Right atrium auricular region (tissue), 2 donors: ENCODE measurements at regions not wholly inside any gene's neighbourhood (a gene's known extent, or its start where the extent isn't known, plus 50 kb on each side); places are given as distances from the start of the nearest gene placed in this dataset.

Source experiments
- DNase-seq: peaks from one replicate; pipeline ENCODE4 v3.0.0-alpha.2; 2019; ENCODE audit warnings: low spot score
- H3K27ac ChIP-seq, 2 donors: fragments of 200-600 bp; sonication (generic); 1 replicate in 1 of 2; 2 replicates in 1 of 2; pipeline ENCODE4 v1.5.1; 2016 to 2019
- H3K27me3 ChIP-seq, 2 donors: fragments of 200-600 bp; sonication (generic); one replicate each; pipeline versions ENCODE4 v1.5.1 to v1.6.0; 2017 to 2019
- H3K36me3 ChIP-seq: fragments of 200-600 bp; sonication (generic); one replicate; pipeline ENCODE4 v1.5.1; 2016
- H3K4me1 ChIP-seq, 2 donors: fragments of 200-600 bp; sonication (generic); one replicate each; pipeline versions ENCODE4 v1.5.1 to v1.6.0; 2017 to 2019
- H3K4me3 ChIP-seq, 2 donors: fragments of 200-600 bp; sonication (generic); 1 replicate in 1 of 2; 2 replicates in 1 of 2; pipeline ENCODE4 v1.5.1; 2017 to 2019; ENCODE audit warnings: mild to moderate bottlenecking in 1 of 2, moderate library complexity in 1 of 2
- H3K9me3 ChIP-seq, 2 donors: fragments of 200-600 bp; sonication (generic); one replicate each; pipeline ENCODE4 v1.5.1; 2019
- TF ChIP-seq, protein P1 (sequence below), 2 donors: fragments of 200-600 bp; sonication (generic); IDR thresholded peaks; one replicate each; pipeline ENCODE4 v1.5.1; 2019; ENCODE audit warnings: antibody characterized with exemption in 2 of 2

DNA sequence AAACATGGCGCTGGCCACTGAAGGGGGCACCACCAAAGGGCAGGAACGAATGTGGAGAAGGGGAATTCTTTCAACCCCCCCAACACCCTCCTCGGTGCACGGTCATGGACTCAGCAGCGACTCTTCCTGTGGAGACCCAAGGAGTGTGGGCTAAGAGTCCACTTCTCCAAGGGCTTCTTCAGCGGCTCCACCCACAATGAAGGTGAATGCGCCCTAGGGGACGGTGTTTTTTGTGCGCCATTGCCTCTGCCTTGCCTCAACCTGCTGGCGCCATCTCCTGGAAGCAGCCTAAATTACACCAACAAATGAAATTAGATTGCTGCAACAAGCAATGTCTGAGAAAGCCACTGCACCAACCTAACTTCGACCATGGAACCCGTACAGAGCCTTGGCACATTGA lies 169.2 kb upstream of the MAGEB18 start:
- no peak overlapping the region for H3K4me3 ChIP-seq

DNA sequence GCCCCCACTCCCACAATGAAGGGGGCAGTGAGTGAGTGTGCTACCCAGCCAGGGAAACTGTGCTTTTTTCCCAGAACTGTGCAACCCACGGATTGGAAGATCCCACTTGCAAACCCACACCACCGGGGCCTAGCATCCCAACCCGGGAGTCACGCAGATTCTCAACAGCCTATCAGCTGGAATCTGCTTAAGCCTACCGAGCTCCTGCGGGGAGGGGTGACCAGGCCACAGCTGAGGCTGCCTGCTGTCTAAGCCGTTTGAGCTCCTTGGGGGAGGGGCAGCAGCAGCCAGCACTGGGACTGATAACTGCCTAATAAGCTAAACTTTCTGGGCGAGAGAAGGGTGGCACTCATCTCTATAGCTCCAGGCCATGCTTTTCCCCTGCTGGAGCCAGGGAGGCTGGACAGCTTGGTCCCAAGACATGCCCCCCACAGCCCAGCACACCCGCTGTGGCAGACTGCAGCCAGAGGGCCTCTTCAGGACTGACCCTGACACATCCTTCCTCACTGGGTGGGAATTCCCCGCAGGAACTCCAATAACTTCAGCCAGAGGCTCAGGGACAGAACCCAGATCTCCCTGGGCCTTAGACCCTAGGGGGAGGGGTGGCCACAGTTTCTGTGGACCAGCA lies 161.3 kb upstream of the MAGEB18 start:
- Histone ChIP-seq H3K4me1 (no peaks in the 10 kb centered on the region), H3K9me3 (peaks cover 0 to 26% of the 10 kb centered on the region in 2 donors), H3K27ac (no peak overlapping the region), H3K36me3 (no peaks in the 10 kb centered on the region), H3K27me3 (no peaks in the 10 kb centered on the region), H3K4me3 (no peak overlapping the region)
- DNase-seq, result no peak
- TF ChIP-seq, protein P1, sequence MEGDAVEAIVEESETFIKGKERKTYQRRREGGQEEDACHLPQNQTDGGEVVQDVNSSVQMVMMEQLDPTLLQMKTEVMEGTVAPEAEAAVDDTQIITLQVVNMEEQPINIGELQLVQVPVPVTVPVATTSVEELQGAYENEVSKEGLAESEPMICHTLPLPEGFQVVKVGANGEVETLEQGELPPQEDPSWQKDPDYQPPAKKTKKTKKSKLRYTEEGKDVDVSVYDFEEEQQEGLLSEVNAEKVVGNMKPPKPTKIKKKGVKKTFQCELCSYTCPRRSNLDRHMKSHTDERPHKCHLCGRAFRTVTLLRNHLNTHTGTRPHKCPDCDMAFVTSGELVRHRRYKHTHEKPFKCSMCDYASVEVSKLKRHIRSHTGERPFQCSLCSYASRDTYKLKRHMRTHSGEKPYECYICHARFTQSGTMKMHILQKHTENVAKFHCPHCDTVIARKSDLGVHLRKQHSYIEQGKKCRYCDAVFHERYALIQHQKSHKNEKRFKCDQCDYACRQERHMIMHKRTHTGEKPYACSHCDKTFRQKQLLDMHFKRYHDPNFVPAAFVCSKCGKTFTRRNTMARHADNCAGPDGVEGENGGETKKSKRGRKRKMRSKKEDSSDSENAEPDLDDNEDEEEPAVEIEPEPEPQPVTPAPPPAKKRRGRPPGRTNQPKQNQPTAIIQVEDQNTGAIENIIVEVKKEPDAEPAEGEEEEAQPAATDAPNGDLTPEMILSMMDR (IDR thresholded peaks at IDR 0.05), result no peak

More for the DNA sequence above, 169.2 kb upstream of the MAGEB18 start:
- no peak overlapping the region for H3K27ac ChIP-seq
- H3K9me3 ChIP-seq, result peaks cover 0 to 17% of the 10 kb centered on the region in 2 donors
- no peaks in the 10 kb centered on the region for H3K36me3 ChIP-seq
- H3K27me3 ChIP-seq, result no peaks in the 10 kb centered on the region
- TF ChIP-seq, protein P1 (IDR thresholded peaks at IDR 0.05), result peak in 1 of 2 donors; percentile 42
- DNase-seq, result no peak
- H3K4me1 ChIP-seq, result no peaks in the 10 kb centered on the region

DNA sequence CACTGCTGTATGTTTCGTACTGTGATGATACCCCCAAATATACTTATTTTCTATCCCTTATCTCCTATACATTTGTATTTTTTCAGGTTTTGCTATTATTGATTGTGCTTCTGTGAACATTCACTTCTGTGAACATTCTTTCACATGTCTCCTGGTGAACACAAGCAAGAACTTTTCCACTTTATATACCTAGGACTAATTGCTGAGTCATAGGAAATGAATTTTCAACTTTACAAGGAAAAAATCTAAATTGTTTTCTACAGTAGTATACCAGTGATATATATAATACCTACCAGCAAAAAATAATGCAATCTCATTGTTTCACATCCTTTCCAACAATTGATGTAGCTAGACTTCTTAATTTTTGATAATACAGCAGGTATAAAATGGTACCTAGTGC lies 139.5 kb upstream of the MAGEB18 start:
- TF ChIP-seq, protein P1 (IDR thresholded peaks at IDR 0.05), result no peak
- Histone ChIP-seq H3K4me1 (no peaks in the 10 kb centered on the region), H3K36me3 (no peaks in the 10 kb centered on the region), H3K27me3 (peaks cover 0 to 3% of the 10 kb centered on the region in 2 donors), H3K4me3 (no peak overlapping the region), H3K27ac (no peak overlapping the region), H3K9me3 (no peaks in the 10 kb centered on the region)
- DNase-seq, result no peak

DNA sequence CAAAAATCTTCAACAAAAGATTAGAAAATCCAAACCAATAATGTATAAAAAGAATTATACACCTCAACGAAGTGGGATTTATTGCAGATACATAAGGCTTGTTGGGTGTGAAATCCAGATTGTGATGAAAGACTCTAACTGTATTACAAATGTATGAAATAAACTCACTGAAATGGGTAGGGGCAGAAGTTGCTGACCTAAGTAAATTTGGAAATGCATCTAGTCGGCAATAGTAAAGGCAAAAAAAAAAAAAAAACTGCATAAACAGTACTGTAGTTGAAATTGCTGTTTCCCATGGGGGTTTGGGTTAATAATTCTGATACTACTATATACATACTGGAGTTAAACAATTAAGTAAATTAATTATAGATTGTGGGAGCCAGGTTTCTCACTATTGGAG lies 130.7 kb upstream of the MAGEB18 start:
- DNase-seq, result no peak
- no peaks in the 10 kb centered on the region for H3K27me3 ChIP-seq
- no peaks in the 10 kb centered on the region for H3K9me3 ChIP-seq
- H3K4me3 ChIP-seq, result no peak overlapping the region
- H3K4me1 ChIP-seq, result no peaks in the 10 kb centered on the region
- H3K27ac ChIP-seq, result no peak overlapping the region
- TF ChIP-seq, protein P1 (IDR thresholded peaks at IDR 0.05), result no peak
- no peaks in the 10 kb centered on the region for H3K36me3 ChIP-seq

DNA sequence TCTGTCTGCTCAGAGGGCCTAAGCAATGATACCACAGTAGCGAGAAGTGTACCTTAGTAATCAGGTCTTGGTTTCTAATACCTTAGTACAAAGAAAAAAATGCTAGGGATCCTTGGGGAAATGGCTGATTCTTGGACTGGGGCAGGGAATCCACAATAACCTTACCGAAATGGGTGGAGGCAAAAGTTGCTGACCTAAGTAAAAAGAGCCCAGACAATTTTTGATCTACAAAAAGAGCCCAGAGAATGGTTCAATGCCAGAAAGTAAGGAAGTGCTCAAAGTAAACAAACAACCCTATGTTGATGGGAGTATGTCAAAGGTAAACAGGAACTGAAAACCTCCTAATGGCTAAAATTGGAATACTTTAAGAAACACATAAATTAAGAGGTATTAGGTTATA lies 130.1 kb upstream of the MAGEB18 start:
- TF ChIP-seq, protein P1 (IDR thresholded peaks at IDR 0.05), result no peak
- Histone ChIP-seq H3K36me3 (no peaks in the 10 kb centered on the region), H3K27me3 (no peaks in the 10 kb centered on the region), H3K9me3 (no peaks in the 10 kb centered on the region), H3K4me1 (no peaks in the 10 kb centered on the region), H3K4me3 (no peak overlapping the region), H3K27ac (no peak overlapping the region)
- DNase-seq, result no peak

DNA sequence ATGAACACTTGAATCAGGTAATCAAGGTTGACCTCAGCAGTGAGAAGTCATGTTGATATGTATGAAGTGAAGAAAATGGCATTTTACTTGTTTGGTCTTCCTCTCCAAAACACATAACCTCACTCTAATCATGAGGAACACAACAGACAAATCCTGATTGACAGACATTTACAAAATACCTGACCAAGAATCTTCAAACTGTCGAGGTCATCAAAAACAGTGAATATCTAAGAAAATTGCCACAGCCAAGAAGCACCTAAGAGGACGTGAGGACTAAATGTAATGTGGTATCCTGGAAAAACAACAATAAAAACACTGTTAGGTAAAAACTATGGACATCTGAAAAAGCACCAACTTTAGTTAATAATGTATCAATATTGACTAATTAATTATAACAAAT lies 129.5 kb upstream of the MAGEB18 start:
- no peak overlapping the region for H3K4me3 ChIP-seq
- H3K36me3 ChIP-seq, result no peaks in the 10 kb centered on the region
- no peak overlapping the region for H3K27ac ChIP-seq
- no peaks in the 10 kb centered on the region for H3K9me3 ChIP-seq
- no peaks in the 10 kb centered on the region for H3K4me1 ChIP-seq
- no peak for DNase-seq
- TF ChIP-seq, protein P1 (IDR thresholded peaks at IDR 0.05), result no peak
- no peaks in the 10 kb centered on the region for H3K27me3 ChIP-seq
